HCT116 (cell line): ENCODE measurements at regions not wholly inside any gene's neighbourhood (a gene's known extent, or its start where the extent isn't known, plus 50 kb on each side); places are given as distances from the start of the nearest gene placed in this dataset.

Experiments
- ATAC-seq: fragments of 200-7000 bp; cut with Tn5 transposase; 2 replicates; pipeline ENCODE4 v1.9.1; 2020; ENCODE audit warnings: mild to moderate bottlenecking, moderate library complexity
- BruUV-seq: library from RNA; stranded (reverse); fragments of 400-500 nt; replicated peaks from 2 replicates; lab custom pipeline; 2021; lab: Mats Ljungman, UMichigan
- CTCF ChIA-PET: fragments of 300-600 bp; sonication (Branson Sonifier 250); formaldehyde crosslinking; loops from one replicate; lab custom pipeline; 2021; ENCODE audit warnings: antibody characterized with exemption; lab: Charles Lee
- POLR2A ChIA-PET: fragments of 300-600, 350-600 bp; sonication (Branson Sonifier 250); formaldehyde crosslinking; loops from one replicate; lab custom pipeline; 2021; ENCODE audit warnings: antibody characterized with exemption; lab: Charles Lee
- RAD21 ChIA-PET, 2 experiments: fragments of 300-600 bp; sonication (Branson Sonifier 250); formaldehyde crosslinking; loops; one replicate each; lab custom pipeline; 2023; ENCODE audit warnings: low total read pairs in 2 of 2; ENCODE audit not compliant: uncharacterized antibody in 2 of 2, unreplicated experiment in 2 of 2, low non-redundant PET in 1 of 2; lab: Charles Lee
- DNase-seq: peaks from one replicate; pipeline ENCODE4 v3.0.0-alpha.2; 2010; ENCODE audit warnings: low read depth, low spot score
- H2AFZ ChIP-seq: fragments of 200-600 bp; shearing (Covaris generic), sonication (generic); 2 replicates; pipeline ENCODE4 v1.6.1; 2017; ENCODE audit warnings: low read depth, mixed run types, mixed read lengths, antibody characterized with exemption, low read length; ENCODE audit not compliant: poor library complexity, severe bottlenecking
- H3K27ac ChIP-seq: 2 replicates; pipeline ENCODE4 v1.5.1; 2012; ENCODE audit warnings: low read depth, low read length
- H3K27me3 ChIP-seq: fragments of 200-600 bp; sonication (generic); 2 replicates; pipeline ENCODE4 v1.6.1; 2016; ENCODE audit warnings: mixed run types, low read length, mixed read lengths; ENCODE audit not compliant: insufficient read depth
- H3K36me3 ChIP-seq, 2 experiments: fragments of 200-500 bp in 1 of 2; fragments of 200-600 bp in 1 of 2; sonication (Bioruptor generic) in 1 of 2; sonication (generic) in 1 of 2; 2 replicates each; pipeline versions ENCODE4 v1.5.1 to v1.6.1; 2014 to 2016; ENCODE audit warnings: low read length in 2 of 2, inconsistent platforms in 1 of 2, mixed read lengths in 1 of 2, mixed run types in 1 of 2; ENCODE audit not compliant: insufficient read depth in 2 of 2, control insufficient read depth in 1 of 2
- H3K4me1 ChIP-seq, 2 experiments: fragments of 200-600 bp in 1 of 2; sonication (generic) in 1 of 2; 2 replicates each; pipeline versions ENCODE4 v1.5.1 to v1.6.1; 2012 to 2017; ENCODE audit warnings: low read length in 2 of 2, inconsistent platforms in 1 of 2, mild to moderate bottlenecking in 1 of 2, mixed read lengths in 1 of 2, mixed run types in 1 of 2, moderate library complexity in 1 of 2; ENCODE audit not compliant: insufficient read depth in 2 of 2, control insufficient read depth in 1 of 2
- H3K4me2 ChIP-seq: fragments of 200-600 bp; sonication (generic); 2 replicates; pipeline ENCODE4 v1.6.1; 2017; ENCODE audit warnings: mixed run types, low read length, mixed read lengths
- H3K4me3 ChIP-seq, 2 experiments: fragments of 200-600 bp in 1 of 2; sonication (generic) in 1 of 2; replicated peaks in 1 of 2; 2 replicates each; pipeline ENCODE4 v1.5.1; 2011 to 2016; ENCODE audit warnings: low read length in 2 of 2, control low read depth in 1 of 2, low read depth in 1 of 2, mild to moderate bottlenecking in 1 of 2, mixed read lengths in 1 of 2, mixed run types in 1 of 2
- H3K79me2 ChIP-seq: fragments of 200-600 bp; sonication (generic); 2 replicates; pipeline ENCODE4 v1.6.1; 2017; ENCODE audit warnings: mild to moderate bottlenecking, mixed run types, low read length, moderate library complexity, mixed read lengths; ENCODE audit not compliant: insufficient read depth
- H3K9ac ChIP-seq: fragments of 200-600 bp; sonication (generic); 2 replicates; pipeline ENCODE4 v1.6.1; 2016; ENCODE audit warnings: low read length, mixed read lengths
- H3K9me2 ChIP-seq: fragments of 200-600 bp; sonication (generic), shearing (Covaris generic); 2 replicates; pipeline ENCODE4 v1.6.1; 2017; ENCODE audit warnings: mixed run types, mild to moderate bottlenecking, moderate library complexity; ENCODE audit not compliant: insufficient read depth
- H3K9me3 ChIP-seq, 2 experiments: fragments of 200-500 bp in 1 of 2; fragments of 200-600 bp in 1 of 2; sonication (Bioruptor generic) in 1 of 2; sonication (generic) in 1 of 2; 2 replicates each; pipeline ENCODE4 v1.6.1; 2014 to 2017; ENCODE audit warnings: low read length in 2 of 2, mixed read lengths in 2 of 2, inconsistent platforms in 1 of 2, low read depth in 1 of 2, mild to moderate bottlenecking in 1 of 2, mixed run types in 1 of 2, moderate library complexity in 1 of 2; ENCODE audit not compliant: control insufficient read depth in 1 of 2, insufficient read depth in 1 of 2
- H4K20me1 ChIP-seq: fragments of 200-600 bp; sonication (generic), shearing (Covaris generic); 2 replicates; pipeline ENCODE4 v1.6.1; 2017; ENCODE audit warnings: mixed run types, mild to moderate bottlenecking, moderate library complexity; ENCODE audit not compliant: insufficient read depth
- ATF3 ChIP-seq: IDR thresholded peaks from 2 replicates; pipeline ENCODE4 v1.6.1; 2012
- CEBPB ChIP-seq: IDR thresholded peaks from 2 replicates; pipeline ENCODE4 v1.6.1; 2012; ENCODE audit warnings: low read depth
- EGR1 ChIP-seq: IDR thresholded peaks from 2 replicates; pipeline ENCODE4 v1.6.1; 2012; ENCODE audit warnings: low read depth
- EZH2phosphoT487 ChIP-seq: fragments of 200-600 bp; IDR thresholded peaks from 2 replicates; pipeline ENCODE4 v1.6.1; 2018; ENCODE audit warnings: antibody characterized with exemption, borderline replicate concordance
- MAX ChIP-seq: IDR thresholded peaks from 2 replicates; pipeline ENCODE4 v1.6.1; 2012
- REST ChIP-seq: IDR thresholded peaks from 2 replicates; pipeline ENCODE4 v1.6.1; 2012; ENCODE audit warnings: low read depth
- ZFX ChIP-seq: fragments of 450-650 bp; IDR thresholded peaks from 2 replicates; pipeline ENCODE4 v1.6.1; 2017
- intact Hi-C: fragments of 100-400 bp; cut with micrococcal nuclease; formaldehyde crosslinking; loops from 2 replicates; pipeline ENCODE4 v1.10.0; 2022

DNA sequence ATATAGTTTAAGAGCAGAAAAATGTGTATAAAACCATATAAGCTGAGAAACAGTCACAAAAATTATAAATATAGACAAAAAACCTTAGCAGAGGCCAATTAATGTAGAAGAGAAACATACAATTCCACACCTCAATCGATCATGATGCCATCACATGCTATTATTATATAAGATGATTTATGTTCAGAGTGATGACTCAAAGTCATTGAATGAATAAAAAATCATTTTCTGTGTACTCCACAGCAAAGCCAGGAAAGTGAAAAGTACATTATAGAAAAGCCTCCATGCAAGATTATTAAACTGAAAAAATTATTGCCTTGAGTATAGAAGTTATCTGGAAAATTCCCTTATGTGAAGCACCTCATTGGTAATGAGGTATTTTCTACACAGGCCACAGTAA, 229.2 kb upstream of the PPFIA2 start (continued):
- no peak for TF ChIP-seq REST
- TF ChIP-seq MAX: no peak

GRCh38 chr12:81987371-81987770, 228.2 kb upstream of the PPFIA2 start:
- BruUV-seq: no TSS peak
- H3K27ac ChIP-seq: no peak overlapping the region
- no peak overlapping the region for H3K4me2 ChIP-seq
- H3K9me3 ChIP-seq: no peaks in the 10 kb centered on the region
- H3K79me2 ChIP-seq: no peaks in the 10 kb centered on the region
- no peaks in the 10 kb centered on the region for H4K20me1 ChIP-seq
- RAD21 ChIA-PET: no interaction called here
- no peak for ATAC-seq
- no peak for TF ChIP-seq EGR1
- TF ChIP-seq MAX: no peak
- TF ChIP-seq ZFX: no peak
- no peak for TF ChIP-seq ATF3
- TF ChIP-seq EZH2phosphoT487: no peak
- no peak for TF ChIP-seq CEBPB
- TF ChIP-seq, all 23 proteins: peak for 0
- intact Hi-C loops: no loop called here
- no peak overlapping the region for H2AFZ ChIP-seq
- no peaks in the 10 kb centered on the region for H3K9me2 ChIP-seq
- H3K4me1 ChIP-seq: no peaks in the 10 kb centered on the region
- no peaks in the 10 kb centered on the region for H3K27me3 ChIP-seq
- DNase-seq: no peak
- POLR2A ChIA-PET: no interaction called here
- no peak overlapping the region for H3K4me3 ChIP-seq
- no peak overlapping the region for H3K9ac ChIP-seq
- CTCF ChIA-PET: no interaction called here
- no peaks in the 10 kb centered on the region for H3K36me3 ChIP-seq
